SK-N-SH treated with all-trans-retinoic acid at 6 μM for 48 hours (cell line): ENCODE measurements at regions not wholly inside any gene's neighbourhood (a gene's known extent, or its start where the extent isn't known, plus 50 kb on each side); places are given as distances from the start of the nearest gene placed in this dataset.

Experiments
- ATAC-seq: fragments of 200-7000 bp; cut with Tn5 transposase; 3 replicates; pipeline ENCODE4 v1.9.1; 2020; ENCODE audit warnings: mild to moderate bottlenecking, moderate library complexity
- ARNTL ChIP-seq: fragments of 450-650 bp; formaldehyde crosslinking; IDR thresholded peaks from 2 replicates; pipeline ENCODE4 v1.5.0; 2020; ENCODE audit warnings: low read depth, mild to moderate bottlenecking, moderate library complexity, borderline replicate concordance
- CSDC2 ChIP-seq: fragments of 250-450 bp; sonication (Bioruptor Pico); IDR thresholded peaks from 2 replicates; pipeline ENCODE4 v1.5.0; 2020; ENCODE audit warnings: mild to moderate bottlenecking, moderate library complexity
- ESRRG ChIP-seq: fragments of 250-450 bp; sonication (Bioruptor Pico); IDR thresholded peaks from 2 replicates; pipeline ENCODE4 v1.6.1; 2021; ENCODE audit warnings: mild to moderate bottlenecking
- GLIS3 ChIP-seq: fragments of 250-450 bp; sonication (Bioruptor Pico); IDR thresholded peaks from 2 replicates; pipeline ENCODE4 v1.5.0; 2020; ENCODE audit warnings: mild to moderate bottlenecking, moderate library complexity
- ISL1 ChIP-seq: fragments of 250-450 bp; sonication (Bioruptor Pico); IDR thresholded peaks from 2 replicates; pipeline ENCODE4 v2.1.2; 2022; ENCODE audit warnings: mild to moderate bottlenecking, moderate library complexity
- PATZ1 ChIP-seq: fragments of 250-450 bp; sonication (Bioruptor Pico); IDR thresholded peaks from 2 replicates; pipeline ENCODE4 v1.8.0; 2020; ENCODE audit warnings: mild to moderate bottlenecking, moderate library complexity, borderline replicate concordance
- POU6F1 ChIP-seq: fragments of 250-450 bp; sonication (Bioruptor Pico); IDR thresholded peaks from 2 replicates; pipeline ENCODE4 v1.8.0; 2021; ENCODE audit warnings: low read depth, mild to moderate bottlenecking, moderate library complexity, borderline replicate concordance
- PPARA ChIP-seq: fragments of 250-450 bp; sonication (Bioruptor Pico); IDR thresholded peaks from 2 replicates; pipeline ENCODE4 v1.5.0; 2020; ENCODE audit warnings: mild to moderate bottlenecking, borderline replicate concordance
- RARB ChIP-seq: fragments of 250-450 bp; sonication (Bioruptor Pico); IDR thresholded peaks from 2 replicates; pipeline ENCODE4 v1.8.0; 2021; ENCODE audit warnings: mild to moderate bottlenecking, moderate library complexity
- SNAI2 ChIP-seq: fragments of 250-450 bp; sonication (Bioruptor Pico); IDR thresholded peaks from 2 replicates; pipeline ENCODE4 v1.5.0; 2020; ENCODE audit warnings: mild to moderate bottlenecking, moderate library complexity
- TCF4 ChIP-seq: fragments of 250-450 bp; sonication (Bioruptor Pico); IDR thresholded peaks from 2 replicates; pipeline ENCODE4 v1.8.0; 2021; ENCODE audit warnings: mild to moderate bottlenecking, moderate library complexity, borderline replicate concordance
- ZC3H10 ChIP-seq: fragments of 250-450 bp; sonication (Bioruptor Pico); IDR thresholded peaks from 2 replicates; pipeline ENCODE4 v1.5.1; 2021; ENCODE audit warnings: mild to moderate bottlenecking, moderate library complexity
- ZFP3 ChIP-seq: fragments of 250-450 bp; sonication (Bioruptor Pico); IDR thresholded peaks from 2 replicates; pipeline ENCODE4 v1.5.0; 2020; ENCODE audit warnings: mild to moderate bottlenecking, moderate library complexity
- ZFP30 ChIP-seq: fragments of 450-650 bp; formaldehyde crosslinking; IDR thresholded peaks from 2 replicates; pipeline ENCODE4 v1.5.0; 2022; ENCODE audit warnings: mild to moderate bottlenecking, moderate library complexity
- ZNF565 ChIP-seq: fragments of 450-650 bp; formaldehyde crosslinking; conservative IDR thresholded peaks from 2 replicates; pipeline ENCODE4 v1.5.0; 2020; ENCODE audit warnings: low read depth, mild to moderate bottlenecking, moderate library complexity
- ZNF70 ChIP-seq: fragments of 450-650 bp; formaldehyde crosslinking; IDR thresholded peaks from 2 replicates; pipeline ENCODE4 v1.5.0; 2020; ENCODE audit warnings: mild to moderate bottlenecking, moderate library complexity
- ZNF8 ChIP-seq: fragments of 450-650 bp; formaldehyde crosslinking; IDR thresholded peaks from 2 replicates; pipeline ENCODE4 v1.5.0; 2020; ENCODE audit warnings: mild to moderate bottlenecking, moderate library complexity
- TF ChIP-seq, protein P1 (sequence below): fragments of 250-450 bp; sonication (Bioruptor Pico); IDR thresholded peaks from 2 replicates; pipeline ENCODE4 v1.5.0; 2020; ENCODE audit warnings: mild to moderate bottlenecking, moderate library complexity
- TF ChIP-seq, protein P2 (sequence below): fragments of 250-450 bp; sonication (Bioruptor Pico); IDR thresholded peaks from 2 replicates; pipeline ENCODE4 v1.5.1; 2021; ENCODE audit warnings: mild to moderate bottlenecking, moderate library complexity
- TF ChIP-seq, protein P3 (sequence below): fragments of 250-450 bp; sonication (Bioruptor Pico); IDR thresholded peaks from 2 replicates; pipeline ENCODE4 v1.5.1; 2020; ENCODE audit warnings: low read depth, mild to moderate bottlenecking, moderate library complexity

DNA sequence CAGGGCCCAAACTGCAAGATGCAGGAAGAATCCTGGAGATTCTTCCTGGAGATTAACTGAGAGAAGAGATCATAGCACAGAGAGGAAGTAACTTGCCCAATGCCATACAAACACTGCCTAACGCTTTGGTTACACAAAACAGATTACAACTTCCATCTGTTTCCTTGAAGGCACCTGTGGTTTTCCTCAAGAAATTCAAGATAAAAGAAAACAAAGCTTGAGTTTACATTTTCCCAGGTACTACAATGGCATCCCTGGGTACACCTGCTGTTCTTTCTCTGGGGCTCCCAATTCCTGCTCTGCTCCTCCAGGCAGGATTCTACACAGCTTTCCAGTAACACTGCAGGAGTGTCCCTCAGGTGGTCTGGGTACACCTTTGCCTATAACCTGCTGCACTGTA lies 781.9 kb upstream of the ID2 start:
- no peak for ATAC-seq
- TF ChIP-seq RARB (CRISPR knock-in tag) (no peak), ESRRG (CRISPR knock-in tag) (no peak), ZNF565 (CRISPR knock-in tag) (no peak), ZFP30 (no peak), TCF4 (CRISPR knock-in tag) (no peak), ZNF70 (CRISPR knock-in tag) (no peak), ZC3H10 (CRISPR knock-in tag) (no peak), SNAI2 (CRISPR knock-in tag) (no peak), PPARA (CRISPR knock-in tag) (no peak), ZFP3 (no peak), GLIS3 (CRISPR knock-in tag) (no peak), CSDC2 (CRISPR knock-in tag) (no peak), PATZ1 (CRISPR knock-in tag) (no peak), ISL1 (no peak), POU6F1 (CRISPR knock-in tag) (no peak), ZNF8 (CRISPR knock-in tag) (no peak)
- TF ChIP-seq, protein P1, sequence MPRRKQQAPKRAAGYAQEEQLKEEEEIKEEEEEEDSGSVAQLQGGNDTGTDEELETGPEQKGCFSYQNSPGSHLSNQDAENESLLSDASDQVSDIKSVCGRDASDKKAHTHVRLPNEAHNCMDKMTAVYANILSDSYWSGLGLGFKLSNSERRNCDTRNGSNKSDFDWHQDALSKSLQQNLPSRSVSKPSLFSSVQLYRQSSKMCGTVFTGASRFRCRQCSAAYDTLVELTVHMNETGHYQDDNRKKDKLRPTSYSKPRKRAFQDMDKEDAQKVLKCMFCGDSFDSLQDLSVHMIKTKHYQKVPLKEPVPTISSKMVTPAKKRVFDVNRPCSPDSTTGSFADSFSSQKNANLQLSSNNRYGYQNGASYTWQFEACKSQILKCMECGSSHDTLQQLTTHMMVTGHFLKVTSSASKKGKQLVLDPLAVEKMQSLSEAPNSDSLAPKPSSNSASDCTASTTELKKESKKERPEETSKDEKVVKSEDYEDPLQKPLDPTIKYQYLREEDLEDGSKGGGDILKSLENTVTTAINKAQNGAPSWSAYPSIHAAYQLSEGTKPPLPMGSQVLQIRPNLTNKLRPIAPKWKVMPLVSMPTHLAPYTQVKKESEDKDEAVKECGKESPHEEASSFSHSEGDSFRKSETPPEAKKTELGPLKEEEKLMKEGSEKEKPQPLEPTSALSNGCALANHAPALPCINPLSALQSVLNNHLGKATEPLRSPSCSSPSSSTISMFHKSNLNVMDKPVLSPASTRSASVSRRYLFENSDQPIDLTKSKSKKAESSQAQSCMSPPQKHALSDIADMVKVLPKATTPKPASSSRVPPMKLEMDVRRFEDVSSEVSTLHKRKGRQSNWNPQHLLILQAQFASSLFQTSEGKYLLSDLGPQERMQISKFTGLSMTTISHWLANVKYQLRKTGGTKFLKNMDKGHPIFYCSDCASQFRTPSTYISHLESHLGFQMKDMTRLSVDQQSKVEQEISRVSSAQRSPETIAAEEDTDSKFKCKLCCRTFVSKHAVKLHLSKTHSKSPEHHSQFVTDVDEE, result no peak
- TF ChIP-seq, protein P2, sequence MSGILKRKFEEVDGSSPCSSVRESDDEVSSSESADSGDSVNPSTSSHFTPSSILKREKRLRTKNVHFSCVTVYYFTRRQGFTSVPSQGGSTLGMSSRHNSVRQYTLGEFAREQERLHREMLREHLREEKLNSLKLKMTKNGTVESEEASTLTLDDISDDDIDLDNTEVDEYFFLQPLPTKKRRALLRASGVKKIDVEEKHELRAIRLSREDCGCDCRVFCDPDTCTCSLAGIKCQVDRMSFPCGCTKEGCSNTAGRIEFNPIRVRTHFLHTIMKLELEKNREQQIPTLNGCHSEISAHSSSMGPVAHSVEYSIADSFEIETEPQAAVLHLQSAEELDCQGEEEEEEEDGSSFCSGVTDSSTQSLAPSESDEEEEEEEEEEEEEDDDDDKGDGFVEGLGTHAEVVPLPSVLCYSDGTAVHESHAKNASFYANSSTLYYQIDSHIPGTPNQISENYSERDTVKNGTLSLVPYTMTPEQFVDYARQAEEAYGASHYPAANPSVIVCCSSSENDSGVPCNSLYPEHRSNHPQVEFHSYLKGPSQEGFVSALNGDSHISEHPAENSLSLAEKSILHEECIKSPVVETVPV, result no peak
- TF ChIP-seq, protein P3, sequence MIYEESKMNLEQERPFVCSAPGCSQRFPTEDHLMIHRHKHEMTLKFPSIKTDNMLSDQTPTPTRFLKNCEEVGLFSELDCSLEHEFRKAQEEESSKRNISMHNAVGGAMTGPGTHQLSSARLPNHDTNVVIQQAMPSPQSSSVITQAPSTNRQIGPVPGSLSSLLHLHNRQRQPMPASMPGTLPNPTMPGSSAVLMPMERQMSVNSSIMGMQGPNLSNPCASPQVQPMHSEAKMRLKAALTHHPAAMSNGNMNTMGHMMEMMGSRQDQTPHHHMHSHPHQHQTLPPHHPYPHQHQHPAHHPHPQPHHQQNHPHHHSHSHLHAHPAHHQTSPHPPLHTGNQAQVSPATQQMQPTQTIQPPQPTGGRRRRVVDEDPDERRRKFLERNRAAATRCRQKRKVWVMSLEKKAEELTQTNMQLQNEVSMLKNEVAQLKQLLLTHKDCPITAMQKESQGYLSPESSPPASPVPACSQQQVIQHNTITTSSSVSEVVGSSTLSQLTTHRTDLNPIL, result no peak

DNA sequence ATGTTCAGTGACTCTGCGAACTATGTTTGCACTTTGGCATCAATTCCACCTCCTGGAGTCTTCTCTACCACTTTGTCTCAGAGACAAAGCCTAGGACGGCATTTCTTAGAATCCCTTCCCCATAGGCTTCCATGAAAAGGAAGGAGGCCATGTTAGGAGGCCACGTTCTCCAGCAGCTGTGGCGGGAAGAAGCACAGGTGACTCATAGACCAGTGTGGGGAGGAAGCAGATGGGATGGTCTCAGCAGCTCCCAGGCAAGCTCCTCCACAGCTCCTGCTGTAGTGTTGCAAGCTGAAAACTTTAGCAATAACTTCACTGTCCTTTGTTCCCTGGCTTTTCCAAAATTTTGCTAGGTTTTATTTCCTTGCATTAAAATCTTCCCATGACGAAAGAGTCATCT lies 781.3 kb upstream of the ID2 start:
- no peak for ATAC-seq
- TF ChIP-seq ZFP3, result no peak
- TF ChIP-seq ARNTL (CRISPR knock-in tag), result no peak
- no peak for TF ChIP-seq GLIS3 (CRISPR knock-in tag)
- TF ChIP-seq, protein P1, result no peak
